ENCODE measurements at regions not wholly inside any gene's neighbourhood (a gene's known extent, or its start where the extent isn't known, plus 50 kb on each side); places are given as distances from the start of the nearest gene placed in this dataset.

DNA sequence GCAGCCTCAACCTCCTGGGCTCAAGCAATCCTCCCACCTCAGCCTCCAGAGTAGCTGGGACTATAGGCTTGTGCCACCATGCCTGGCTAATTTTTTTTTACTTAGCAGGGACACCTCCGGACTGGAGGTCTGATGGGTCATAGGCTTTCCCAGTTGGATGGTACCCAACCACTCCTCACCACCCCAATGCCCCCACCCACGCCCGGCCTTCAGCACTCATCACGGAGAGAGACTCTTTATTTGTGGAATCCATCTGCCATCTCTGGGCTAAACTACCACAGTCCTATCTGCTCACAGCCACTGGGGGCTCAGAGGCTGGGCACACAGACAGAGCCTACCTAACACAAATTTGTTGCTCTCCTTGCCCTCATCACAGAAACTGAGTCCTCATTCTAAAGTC is 58.3 kb upstream of the STXBP1 start:
- TF ChIP-seq, protein P1, sequence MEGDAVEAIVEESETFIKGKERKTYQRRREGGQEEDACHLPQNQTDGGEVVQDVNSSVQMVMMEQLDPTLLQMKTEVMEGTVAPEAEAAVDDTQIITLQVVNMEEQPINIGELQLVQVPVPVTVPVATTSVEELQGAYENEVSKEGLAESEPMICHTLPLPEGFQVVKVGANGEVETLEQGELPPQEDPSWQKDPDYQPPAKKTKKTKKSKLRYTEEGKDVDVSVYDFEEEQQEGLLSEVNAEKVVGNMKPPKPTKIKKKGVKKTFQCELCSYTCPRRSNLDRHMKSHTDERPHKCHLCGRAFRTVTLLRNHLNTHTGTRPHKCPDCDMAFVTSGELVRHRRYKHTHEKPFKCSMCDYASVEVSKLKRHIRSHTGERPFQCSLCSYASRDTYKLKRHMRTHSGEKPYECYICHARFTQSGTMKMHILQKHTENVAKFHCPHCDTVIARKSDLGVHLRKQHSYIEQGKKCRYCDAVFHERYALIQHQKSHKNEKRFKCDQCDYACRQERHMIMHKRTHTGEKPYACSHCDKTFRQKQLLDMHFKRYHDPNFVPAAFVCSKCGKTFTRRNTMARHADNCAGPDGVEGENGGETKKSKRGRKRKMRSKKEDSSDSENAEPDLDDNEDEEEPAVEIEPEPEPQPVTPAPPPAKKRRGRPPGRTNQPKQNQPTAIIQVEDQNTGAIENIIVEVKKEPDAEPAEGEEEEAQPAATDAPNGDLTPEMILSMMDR (conservative IDR thresholded peaks at IDR 0.05): no peak
- no peak for TF ChIP-seq ZFX (IDR thresholded peaks at IDR 0.05)
- no peak overlapping the region for H3K27ac ChIP-seq

DNA sequence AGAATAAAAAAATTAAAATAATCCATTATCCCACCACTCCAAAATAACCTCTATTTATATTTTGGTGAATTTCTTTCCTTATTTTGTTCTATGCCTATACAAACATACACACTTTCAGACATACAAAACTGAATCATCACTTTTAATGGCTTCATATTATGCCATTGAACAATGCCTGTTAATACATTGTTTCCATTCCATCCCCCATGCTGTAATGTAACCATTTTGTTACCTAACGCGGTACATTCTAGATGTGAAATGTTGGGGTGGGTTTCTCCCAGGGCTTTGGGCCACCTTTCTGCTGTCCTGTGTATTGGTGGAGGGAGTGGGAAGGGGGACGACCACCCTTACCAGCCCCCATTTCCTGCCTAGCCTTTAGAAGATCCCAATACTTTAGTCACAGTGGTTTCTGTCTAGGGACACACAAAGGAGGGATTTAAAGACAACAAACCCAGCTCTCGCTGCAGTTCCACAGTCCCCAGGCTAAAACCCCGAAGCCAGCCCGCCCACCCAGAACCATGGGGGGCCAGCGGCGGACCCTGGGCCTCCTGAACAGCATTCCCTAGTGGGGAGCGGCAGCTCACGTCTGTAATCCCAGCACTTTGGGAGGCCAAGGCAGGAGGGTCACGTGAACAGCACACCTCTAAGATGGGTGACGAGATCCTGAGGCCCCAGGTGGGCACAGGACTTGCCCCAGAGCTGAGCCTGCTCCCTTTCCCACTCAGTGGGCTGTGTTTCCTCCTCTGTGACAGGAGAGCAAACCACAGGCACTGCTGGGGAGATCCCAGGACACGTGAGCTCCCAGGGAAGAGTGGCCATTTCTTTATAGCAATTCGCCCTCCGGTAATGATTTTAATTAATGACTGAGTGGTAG is 56.9 kb upstream of the STXBP1 start:
- H3K27ac ChIP-seq: no peak overlapping the region
- TF ChIP-seq, protein P1 (conservative IDR thresholded peaks at IDR 0.05): no peak
- TF ChIP-seq ZFX (IDR thresholded peaks at IDR 0.05): no peak

DNA sequence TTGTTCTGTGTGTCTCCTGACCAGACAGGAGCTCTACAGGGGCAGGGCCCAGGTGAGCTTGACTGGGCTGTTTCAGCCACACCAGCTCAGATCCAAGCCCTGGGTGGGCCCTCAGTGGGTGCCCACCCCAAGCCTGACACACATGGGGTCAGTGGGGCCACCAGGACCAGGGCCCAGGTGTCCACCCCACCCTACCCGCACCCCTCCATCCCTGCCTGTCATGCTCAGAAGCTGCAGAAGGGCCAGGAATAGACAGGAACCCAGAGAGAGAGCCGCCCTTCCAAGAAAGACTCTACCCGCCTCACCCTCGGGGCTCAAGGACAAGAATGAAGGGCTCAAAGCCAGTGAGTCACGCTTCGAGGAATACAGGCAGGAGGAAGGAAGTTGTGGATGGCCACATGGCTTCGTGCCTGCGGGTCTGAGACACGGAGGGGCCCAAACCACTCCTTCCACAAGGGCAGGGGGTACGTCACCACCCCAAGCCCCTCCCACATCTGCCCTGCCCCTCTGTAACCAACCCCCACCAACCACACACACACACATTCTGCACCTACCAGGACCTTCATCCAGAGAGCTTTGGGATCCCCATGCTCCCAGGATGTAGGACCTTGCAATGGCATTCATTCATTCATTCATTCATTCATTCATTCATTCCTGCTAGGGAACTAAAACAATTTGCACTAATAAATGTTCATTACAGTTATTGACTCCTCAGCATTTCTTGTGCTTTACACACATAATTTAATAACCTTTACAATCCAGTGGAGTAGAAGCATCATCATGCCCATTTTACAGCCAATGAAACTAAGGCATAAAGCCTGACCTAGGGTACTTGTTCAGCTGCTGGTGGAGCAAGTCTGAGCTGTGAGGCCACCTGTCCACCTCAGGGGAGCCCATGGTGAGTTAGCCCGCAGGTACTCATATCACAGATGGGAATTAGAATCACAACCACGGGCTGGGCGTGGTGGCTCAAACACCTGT is 55.9 kb upstream of the STXBP1 start:
- no peak overlapping the region for H3K27ac ChIP-seq

DNA sequence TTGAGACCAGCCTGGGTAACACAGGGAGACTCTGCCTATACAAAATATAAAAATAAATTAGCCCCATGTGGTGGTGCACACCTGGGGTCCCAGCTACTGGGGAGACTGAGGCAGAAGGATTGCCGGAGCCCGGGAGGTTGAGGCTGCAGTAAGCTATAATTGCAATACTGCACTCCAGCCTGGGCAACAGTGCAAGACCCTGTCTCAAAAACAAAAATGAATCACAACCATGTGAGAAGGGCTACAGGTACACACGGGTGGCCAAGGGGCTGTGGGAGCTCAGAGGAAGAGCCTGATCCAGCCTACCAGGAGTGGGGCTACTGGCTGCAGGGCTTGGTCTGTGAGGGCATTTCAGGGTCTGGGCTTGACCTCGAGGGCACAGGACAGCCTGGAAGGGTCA is 55.2 kb upstream of the STXBP1 start:
- no peak for TF ChIP-seq ZFX (IDR thresholded peaks at IDR 0.05)
- H3K27ac ChIP-seq: no peak overlapping the region

More for the DNA sequence above, 55.9 kb upstream of the STXBP1 start:
- no peak for TF ChIP-seq ZFX (IDR thresholded peaks at IDR 0.05)
- TF ChIP-seq, protein P1 (conservative IDR thresholded peaks at IDR 0.05): no peak

DNA sequence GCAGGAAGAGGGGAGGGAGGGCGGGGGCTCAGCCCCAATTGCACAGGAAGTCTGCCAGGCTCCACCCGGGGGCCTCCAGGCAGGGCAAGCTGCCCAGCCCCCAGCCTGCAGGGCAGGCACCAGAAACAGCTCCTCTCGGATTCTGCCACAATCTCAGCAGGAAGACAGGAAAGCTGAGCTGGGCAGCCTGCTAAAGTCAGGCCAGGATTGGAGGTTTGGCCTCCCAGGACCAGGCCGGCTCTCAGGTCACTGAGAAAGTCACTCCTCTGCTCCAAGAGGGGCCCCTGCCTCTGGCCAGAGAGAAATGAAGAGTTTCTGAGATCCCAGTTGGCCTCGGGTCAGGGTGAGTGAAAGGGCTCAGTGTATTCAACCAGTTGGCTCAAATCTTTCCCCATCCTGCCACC is 54.6 kb upstream of the STXBP1 start:
- no peak overlapping the region for H3K27ac ChIP-seq
- TF ChIP-seq ZFX (IDR thresholded peaks at IDR 0.05): no peak
- TF ChIP-seq, protein P1 (conservative IDR thresholded peaks at IDR 0.05): no peak

DNA sequence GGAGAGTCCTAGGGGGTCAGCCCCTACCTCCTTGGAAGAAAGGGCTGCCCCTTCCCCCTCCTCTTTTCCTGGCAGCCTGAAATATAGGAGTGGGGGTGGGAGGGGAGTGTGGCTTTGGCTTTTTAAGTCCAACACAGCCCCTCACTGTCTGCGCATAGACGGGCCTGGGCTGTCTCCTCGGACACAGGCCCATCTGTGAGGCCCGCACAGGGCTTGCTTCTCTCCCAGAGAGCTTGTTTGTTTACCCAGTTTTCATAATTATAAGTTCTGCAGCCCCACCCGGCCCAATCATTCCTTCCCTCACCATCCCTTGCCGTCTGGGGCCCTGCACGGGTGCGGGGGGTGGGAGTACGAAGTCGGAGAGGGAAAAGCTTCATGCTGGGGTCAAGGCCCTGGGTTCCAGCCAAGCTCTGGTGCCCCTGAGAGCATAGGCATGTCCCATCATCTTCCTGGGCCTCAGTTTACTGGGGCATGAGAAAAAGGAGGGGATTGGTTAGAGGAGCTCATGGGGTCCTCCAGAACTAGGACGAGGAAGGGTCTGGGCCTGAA is 54.0 kb upstream of the STXBP1 start:
- H3K27ac ChIP-seq: no peak overlapping the region
- no peak for TF ChIP-seq ZFX (IDR thresholded peaks at IDR 0.05)
- TF ChIP-seq, protein P1 (conservative IDR thresholded peaks at IDR 0.05): no peak

DNA sequence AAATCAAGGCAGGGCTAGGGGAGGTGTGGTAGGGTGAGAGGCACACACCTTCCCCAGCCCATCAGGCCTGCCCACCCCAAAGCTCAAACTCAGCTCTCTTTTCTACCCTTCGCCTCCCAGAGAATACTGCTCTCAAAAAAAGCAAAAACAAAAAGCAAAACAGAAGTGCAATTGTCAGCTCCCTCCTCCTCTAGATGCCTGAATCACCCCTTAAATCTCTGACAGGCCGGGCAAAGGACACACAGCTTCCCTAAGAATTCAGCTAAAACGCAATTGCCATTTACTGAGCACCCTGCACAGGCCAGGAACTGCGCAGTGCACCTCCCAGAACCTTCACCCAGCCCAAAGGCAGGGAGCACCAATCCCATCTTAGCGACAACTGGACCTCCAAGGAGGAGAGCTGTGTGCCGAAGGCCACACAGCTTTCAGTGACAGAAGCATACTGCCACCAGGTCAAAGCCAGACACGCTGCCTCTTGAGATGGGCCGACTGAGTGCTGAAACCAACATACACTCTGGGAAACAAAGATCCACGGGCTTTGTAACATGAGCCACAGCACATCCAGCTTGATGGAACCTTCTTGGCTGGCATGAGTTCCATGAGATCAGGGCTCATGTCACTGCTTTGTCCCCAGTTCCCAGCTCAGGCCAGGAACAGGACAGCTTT is 53.4 kb upstream of the STXBP1 start:
- no peak overlapping the region for H3K27ac ChIP-seq
- TF ChIP-seq ZFX (IDR thresholded peaks at IDR 0.05): no peak
- TF ChIP-seq, protein P1 (conservative IDR thresholded peaks at IDR 0.05): no peak

All from C4-2B (cell line).